Skin epidermis (tissue), 12 donors: ENCODE measurements at regions not wholly inside any gene's neighbourhood (a gene's known extent, or its start where the extent isn't known, plus 50 kb on each side); places are given as distances from the start of the nearest gene placed in this dataset.
"Not testable (repeated sequence)": the region's sequence is repeated elsewhere in the genome, so short reads cannot be mapped to it uniquely, and the experiment has no call there.

Source experiments
- H3K27ac ChIP-seq, 21 experiments: fragments of 200-600 bp; sonication (generic) in 11 of 21; one replicate each; pipeline ENCODE4 v1.5.0; 2020; ENCODE audit warnings: mild to moderate bottlenecking in 3 of 21, inconsistent platforms in 2 of 21, moderate library complexity in 2 of 21
- H3K4me3 ChIP-seq, 7 experiments: fragments of 200-600 bp; sonication (generic) in 2 of 7; one replicate each; pipeline ENCODE4 v1.5.0; 2020; ENCODE audit warnings: inconsistent platforms in 2 of 7, mild to moderate bottlenecking in 2 of 7, moderate library complexity in 1 of 7

DNA sequence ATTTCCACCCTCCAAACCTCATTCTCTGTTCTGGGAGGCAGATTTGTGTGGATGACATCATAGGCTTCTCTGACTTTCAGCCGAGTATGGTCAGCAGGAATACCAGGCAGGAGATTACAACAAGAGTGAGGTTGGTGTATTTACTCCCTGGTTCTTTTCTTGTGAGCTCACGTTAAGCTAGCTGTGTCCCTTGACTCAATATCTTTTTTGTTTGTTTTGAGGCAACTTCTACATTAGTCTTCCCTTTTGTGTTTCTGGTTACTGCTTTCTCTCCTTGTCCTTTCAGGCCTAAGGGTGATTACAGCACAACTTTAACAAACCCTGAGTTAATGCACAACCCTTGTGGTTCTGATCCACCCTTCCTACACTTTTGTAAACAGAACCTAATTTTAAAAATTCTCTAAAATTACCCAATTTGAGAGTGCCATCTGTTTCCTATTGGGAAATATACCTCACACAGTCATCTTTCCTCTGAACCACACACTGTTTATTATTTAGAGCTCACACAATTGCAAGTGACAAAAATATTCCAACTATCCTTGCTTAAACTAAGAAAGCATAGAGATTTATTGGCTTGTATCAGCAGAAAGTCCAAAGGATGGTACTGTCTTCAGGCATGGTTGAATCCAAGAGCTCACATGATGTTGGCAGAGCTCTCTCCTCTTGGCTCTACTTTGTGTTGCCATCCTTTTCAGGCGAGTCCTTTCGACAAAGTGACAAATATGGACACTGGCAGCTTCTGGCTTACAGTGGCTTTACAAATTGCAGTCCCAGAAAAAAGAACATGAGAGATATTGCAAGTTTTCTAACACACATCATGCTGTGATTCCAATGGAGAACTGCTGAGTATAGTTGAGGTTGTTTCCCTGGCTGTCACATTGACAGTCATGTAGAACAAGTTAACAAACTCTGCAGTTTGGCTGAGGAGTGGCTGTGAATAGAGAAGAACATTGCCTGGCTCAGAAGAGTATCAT, 150.5 kb upstream of the DDIT4L start:
- Histone ChIP-seq H3K27ac (no peak overlapping the region), H3K4me3 (no peak overlapping the region)

DNA sequence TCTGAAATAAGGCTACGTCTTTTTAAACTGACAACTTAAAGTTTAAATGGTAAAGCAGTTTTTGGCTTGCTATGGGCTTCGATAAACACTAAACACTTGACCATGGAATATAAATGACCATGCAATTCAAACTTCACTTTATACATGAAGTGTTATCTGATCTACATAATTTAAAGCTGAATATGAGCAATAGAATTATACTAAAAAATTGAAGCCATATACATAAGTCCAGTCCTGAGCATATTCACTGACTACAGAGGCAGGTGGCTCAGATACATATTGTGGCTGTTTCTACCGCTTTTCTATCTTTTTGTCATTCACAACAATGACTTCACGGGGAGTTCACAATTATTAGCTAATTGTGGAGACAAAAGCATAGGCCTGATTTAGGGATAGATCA, 149.6 kb upstream of the DDIT4L start:
- H3K27ac ChIP-seq = no peak overlapping the region
- H3K4me3 ChIP-seq = no peak overlapping the region

DNA sequence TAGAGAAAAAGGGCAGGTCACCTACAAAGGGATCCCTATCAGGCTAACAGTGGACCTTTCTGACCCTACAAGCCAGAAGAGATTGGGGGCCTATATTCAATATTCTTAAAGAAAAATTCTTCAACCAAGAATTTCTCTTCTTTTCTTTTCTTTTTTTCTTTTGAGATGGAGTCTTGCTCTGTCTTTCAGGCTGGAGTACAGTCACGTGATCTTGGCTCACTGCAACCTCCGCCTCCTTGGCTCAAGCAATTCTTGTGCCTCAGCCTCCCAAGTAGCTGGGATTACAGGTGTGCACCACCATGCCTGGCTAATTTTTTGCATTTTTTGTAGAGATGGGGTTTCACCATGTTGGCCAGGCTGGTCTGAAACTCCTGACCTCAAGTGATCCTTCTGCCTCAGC, 143.2 kb upstream of the DDIT4L start:
- H3K27ac ChIP-seq, H3K4me3 ChIP-seq: not testable (repeated sequence)

DNA sequence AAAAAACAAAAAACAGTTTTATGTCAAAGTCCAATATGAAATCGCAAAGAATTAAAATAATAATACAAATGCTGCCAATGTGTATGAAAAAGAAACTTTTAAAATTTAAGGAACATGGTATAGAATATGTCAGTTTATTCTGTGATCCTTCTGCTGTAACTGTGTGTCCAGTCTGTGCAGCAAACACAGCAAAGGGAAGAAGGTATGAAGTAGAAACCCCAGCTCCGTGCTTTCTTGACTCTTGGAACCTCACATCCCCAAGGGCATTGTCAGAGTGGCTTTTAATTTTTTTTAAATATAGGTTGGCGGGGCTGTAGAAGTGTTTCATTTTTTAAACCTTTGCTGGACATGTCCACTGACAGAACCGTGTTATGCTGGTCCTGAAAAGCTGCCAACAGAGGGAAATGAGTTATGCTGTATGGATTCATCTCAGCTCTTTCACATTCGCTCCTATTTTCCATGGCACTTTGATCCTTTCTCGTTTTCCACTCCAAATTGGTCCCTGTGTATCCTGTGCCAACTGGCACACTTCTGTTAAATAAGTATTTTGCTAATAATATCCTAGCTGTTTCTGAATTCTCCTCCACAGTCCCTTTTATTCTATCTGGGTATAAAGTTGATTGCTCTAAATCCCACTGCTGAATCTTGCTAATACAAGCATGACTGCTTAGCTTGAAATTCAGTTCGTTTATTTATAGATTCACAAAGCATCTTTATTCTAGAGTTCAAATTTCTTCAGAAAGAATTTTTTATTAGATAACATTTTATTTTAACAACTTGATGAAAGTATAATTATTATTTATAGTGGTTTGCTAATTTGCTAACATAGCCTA, 127.0 kb upstream of the DDIT4L start:
- Histone ChIP-seq H3K4me3 (no peak overlapping the region), H3K27ac (peak overlapping the region in 1 of 21 experiments; percentile 46)

DNA sequence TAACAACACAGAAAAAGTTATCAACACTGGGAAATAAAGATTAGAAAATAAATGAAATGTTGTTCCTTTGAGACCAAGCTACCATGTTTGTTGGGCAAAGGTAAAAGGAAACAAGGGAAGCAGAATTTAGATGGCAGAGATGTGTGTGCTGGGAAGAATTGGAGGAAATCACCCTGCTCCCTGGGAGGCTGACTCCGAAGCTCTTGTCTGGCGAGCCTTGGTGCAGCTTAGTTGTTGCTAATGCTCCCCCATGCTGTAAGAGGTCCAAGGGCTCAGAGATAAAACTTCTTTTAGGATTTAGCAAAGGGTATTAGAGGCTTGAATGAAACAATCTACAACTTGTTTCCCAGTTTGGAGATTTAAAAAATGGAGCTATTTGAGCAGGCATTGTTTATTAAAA, 123.8 kb upstream of the DDIT4L start:
- H3K4me3 ChIP-seq = no peak overlapping the region
- no peak overlapping the region for H3K27ac ChIP-seq

DNA sequence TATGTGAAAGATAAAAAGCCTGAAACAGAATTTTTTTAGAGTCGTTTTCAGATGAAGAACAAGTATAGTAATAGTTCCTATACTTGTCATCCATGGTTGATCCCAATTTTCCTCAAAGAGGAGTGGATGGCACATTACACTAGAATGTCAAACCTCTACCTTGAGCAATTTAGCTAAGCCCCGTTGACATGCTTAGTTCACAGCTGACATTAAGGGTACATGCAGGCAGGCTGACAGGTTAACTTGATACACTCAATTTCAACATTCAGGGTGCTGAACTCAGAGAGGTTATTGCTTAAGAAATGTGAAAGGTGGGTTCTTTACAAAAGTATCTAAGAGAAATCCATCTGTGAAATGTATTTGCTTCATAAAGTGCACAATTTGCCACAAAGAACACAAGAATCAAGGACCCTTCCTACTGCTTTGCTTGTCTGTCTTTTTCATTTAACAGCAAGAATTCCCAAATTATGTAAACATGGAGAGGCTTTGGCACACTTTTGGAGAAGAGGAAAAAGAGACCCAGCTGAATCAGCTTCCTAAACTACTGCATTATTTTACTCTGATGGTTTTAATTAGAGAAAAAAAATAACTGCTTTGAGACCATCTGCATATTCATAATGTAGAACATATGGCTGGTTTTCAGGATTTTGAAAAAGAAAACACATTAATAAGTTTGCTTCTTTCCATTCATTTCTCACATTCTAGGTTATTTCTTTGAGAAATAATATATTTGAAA, 122.5 kb upstream of the DDIT4L start:
- Histone ChIP-seq H3K27ac (no peak overlapping the region), H3K4me3 (no peak overlapping the region)

DNA sequence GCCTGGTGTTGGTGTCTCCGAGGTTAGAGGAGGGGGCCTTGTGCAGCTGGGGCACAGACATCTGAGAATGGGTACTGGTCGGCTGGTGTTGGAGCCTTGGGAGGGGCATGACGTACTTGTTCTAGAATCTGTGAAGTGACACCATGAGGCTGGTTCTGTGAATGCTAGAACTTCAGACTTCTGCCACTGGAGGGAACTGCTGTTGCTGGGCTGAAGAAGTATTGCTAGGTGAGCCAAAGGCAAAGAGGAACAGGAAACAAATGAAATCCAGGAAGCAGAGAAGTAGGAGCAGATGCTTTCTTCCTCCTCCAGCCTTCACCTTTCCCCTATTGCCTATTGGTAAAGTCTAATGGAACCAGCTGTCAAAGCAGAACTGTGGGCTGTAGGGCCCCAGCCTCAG, 120.9 kb upstream of the DDIT4L start:
- Histone ChIP-seq H3K4me3 (no peak overlapping the region), H3K27ac (no peak overlapping the region)

DNA sequence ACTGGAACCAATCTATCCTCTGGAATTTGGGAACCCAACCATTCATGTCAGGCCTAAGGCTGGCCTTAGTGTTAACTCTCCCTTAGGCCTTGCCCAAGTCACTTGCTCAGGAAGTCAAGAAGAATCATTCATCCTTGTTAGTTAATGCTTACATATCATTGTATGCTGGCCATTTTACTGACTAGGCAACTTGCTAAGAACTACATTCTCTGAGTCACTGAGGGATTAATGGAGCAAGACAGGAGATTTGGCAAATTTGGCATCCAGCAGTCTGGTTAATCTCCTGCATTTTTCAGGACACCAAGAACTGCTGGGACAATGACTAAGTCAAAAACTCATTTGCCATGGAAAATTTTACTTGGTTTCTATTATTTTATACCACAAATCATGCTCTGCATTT, 115.8 kb upstream of the DDIT4L start:
- no peak overlapping the region for H3K4me3 ChIP-seq
- no peak overlapping the region for H3K27ac ChIP-seq

DNA sequence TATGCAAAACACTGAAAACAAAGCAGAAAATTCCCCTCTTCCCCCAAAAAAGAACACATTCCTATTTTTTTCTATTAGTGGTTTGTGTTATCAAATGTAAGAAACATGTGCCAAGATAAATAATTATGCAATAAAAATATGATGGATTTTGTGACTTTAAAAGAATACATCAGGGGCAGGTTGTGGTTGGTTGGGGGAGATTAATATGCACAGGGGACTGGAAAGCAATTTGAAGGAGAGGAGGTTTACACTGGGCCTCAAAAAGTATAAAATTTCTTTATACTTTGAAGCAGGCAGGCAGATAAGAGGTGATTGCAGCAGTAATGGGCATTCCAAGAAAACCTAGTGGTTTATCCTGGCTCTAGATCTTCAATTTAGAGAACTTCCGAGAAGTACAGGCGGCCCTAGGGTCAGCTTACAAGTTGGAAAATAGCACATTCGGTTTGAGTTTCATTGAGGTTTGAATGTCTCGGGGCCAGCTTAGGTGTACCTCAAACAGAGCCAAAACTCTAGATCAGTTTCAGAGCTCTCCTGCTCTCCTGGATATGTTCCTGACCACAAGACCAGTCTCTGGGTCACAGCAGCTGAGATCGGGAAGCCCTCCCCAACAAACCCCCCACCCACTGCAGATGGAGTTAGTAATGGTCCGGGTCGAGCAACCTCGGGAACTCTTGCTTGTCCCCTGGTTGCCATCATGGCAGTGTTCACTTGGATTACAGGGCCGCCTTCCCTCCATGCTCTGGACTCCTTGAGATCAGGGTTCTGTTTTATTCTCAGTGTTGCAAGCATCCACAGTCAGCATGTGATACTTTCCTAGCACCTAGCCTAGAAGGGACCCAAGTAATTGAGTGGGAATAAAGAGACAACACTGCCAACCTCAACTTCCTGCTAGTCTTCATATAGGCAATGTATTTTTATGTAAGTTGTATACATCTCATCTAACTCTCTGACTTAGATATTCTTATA, 112.1 kb upstream of the DDIT4L start:
- H3K4me3 ChIP-seq = no peak overlapping the region
- no peak overlapping the region for H3K27ac ChIP-seq

DNA sequence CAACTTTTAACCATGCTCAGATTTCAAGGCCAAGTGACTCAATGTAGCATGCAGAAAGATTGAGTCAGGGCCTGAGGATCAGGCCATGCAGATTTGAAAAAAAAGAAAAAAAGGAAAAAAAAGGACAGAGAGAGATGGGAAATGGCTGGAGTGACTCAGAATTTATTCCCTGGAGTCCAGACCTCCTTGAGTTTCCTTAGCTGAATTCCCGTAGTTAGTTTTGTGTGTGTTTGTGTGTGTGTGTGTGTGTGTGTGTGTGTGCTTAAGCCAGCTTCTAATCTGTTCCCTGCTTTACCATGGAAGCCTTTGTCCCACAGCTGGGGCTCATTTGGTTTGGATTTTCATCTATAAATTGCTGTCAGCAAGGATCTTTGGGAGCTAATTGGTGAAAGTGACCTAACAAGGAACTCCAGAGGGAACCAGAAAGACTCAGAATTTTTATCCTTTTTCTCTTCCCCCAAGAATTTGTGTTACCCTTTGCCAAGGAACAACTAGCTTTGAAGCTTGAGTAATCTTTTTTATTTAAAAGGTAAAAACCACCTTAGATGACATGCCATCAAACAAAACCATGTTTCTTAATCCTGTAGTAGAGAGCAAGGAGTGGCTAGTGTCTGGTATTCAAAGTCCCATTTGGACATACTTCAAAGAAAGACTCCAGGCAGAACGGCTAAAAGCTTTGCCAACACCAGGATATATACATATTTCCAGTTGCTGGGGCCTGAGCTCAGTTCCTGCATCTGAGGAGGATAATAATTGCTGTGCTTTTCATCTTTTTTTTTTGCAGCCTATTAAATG, 109.0 kb upstream of the DDIT4L start:
- no peak overlapping the region for H3K4me3 ChIP-seq
- peak overlapping the region in 6 of 21 experiments; percentile 11 to 77 (median 37) for H3K27ac ChIP-seq

DNA sequence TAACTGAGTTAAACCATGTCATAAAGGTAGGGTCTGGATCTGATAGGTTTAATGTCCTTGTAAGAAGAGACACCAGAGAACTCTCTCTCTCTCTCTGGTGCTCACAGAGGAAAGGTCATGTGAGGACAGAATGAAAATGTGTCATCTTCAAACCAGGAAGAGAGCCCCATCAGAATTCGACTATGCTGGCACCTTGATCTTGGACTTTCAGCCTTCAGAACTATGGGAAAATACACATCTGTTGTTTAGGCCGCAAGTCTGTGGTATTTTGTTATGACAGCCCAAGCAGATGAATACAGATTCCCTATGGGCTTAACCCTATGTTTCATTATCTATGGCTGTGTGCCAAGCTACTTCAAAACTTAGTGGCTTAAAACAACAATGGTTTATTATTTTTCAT, 105.5 kb upstream of the DDIT4L start:
- H3K4me3 ChIP-seq = no peak overlapping the region
- peak overlapping the region in 1 of 21 experiments; percentile 53 for H3K27ac ChIP-seq

DNA sequence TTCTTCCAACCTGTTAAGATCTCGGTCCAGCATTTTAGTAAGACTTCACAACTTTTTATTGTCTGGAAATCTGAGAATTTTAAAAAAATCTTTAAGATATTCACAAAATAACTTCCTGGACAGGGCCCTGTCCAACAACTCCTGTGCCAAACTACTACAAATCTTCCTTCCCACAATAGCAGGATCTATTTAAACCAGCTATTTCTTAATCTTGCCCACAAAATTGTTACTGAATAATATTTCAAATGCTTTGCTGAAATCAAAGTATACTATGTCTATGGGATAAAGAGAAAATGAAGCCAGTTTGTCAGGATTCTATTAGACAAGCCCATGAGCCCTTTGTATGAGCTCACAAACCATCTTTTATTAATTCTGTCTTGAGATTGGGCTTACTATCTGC, 104.1 kb upstream of the DDIT4L start:
- Histone ChIP-seq H3K27ac (peak overlapping the region in 1 of 21 experiments; percentile 22), H3K4me3 (no peak overlapping the region)

DNA sequence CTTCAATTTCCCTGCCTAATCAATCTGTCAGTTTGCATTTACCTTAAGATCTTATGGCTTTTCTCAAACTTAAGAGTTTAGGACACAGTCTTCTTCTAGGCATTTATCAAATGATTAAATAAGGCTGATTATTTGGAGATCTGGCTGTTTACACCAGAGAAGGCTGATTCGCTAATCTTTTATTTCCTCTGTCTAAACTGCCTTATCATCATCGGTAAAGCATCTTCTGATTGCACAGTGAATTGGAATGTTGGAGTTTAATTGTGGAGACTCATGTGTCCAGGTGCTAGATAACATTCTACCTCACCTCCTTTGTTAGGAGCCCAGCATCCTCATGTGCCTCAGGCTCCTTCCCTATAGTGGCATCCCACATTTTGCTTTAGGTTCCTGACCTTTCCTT, 100.3 kb upstream of the DDIT4L start:
- Histone ChIP-seq H3K4me3 (no peak overlapping the region), H3K27ac (no peak overlapping the region)

DNA sequence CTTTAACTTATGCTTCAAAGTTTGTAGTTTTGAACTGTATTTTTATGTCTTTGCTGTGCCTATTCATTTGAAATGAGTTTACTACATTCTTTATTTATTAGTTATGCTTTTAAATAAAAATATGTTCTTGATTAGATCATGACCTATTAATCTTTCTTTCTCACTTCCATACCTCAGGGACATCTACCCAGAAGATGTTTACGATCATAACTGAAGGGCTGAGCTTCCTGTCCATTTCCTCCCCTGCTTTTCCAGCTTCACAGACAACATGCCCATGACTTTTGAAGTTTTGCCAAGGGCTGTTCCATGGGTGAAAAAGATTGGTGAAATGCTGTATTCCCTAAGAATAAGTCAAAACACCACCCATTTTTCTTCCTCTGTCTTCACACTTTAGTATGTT, 99.7 kb upstream of the DDIT4L start:
- Histone ChIP-seq H3K4me3 (no peak overlapping the region), H3K27ac (peak overlapping the region in 1 of 21 experiments; percentile 36)

DNA sequence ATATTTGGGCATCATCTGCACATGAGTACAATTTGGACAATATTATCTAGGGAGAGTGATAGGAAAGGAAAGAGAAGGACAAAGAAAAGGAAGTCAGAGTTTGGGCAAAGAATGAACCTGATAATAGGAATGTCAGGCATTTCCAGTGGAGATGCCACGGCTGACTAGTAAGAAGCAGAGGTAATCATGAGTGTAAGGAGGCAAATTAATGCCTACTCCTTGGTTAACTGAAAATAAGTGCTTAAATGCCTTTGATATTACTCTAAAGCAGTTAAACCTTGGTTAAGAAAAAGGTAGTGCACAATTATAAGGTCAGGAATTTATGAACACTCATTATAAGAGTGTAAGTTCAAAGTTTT, 99.2 kb upstream of the DDIT4L start:
- no peak overlapping the region for H3K4me3 ChIP-seq
- peak overlapping the region in 1 of 21 experiments; percentile 36 for H3K27ac ChIP-seq

DNA sequence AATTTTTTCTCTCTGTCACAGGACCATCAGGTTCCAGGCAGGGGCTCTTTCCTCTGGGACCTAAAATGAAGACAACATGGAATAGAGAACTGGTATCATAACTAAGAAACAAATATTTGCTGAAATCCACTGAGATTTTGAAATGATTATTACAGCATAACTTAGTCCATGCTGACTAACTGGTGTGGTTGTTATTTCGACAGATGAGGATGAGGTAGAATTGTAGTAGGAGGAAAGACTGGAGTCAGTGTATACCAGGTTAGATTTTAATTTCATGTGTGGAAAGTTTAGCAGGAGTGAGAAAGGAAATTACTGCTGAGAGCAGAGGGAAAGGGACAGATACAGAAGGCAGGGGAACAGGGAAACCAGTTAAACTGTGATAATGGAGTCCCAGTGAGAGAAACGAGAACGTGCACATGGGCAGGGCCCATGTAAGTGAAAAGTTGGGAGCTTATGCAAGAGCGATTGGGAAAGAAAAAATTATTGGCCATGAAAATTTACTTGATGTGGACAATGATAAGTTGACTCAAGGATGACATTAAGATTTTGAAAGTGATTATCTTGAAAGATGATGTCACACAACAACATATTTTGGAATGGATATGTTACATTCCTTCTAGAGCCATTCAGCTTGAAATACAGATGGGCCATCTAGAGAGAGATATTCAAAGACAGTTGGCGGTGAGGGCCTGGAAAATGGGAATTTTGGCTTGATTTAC, 98.7 kb upstream of the DDIT4L start:
- Histone ChIP-seq H3K4me3 (no peak overlapping the region), H3K27ac (peak overlapping the region in 1 of 21 experiments; percentile 36)

DNA sequence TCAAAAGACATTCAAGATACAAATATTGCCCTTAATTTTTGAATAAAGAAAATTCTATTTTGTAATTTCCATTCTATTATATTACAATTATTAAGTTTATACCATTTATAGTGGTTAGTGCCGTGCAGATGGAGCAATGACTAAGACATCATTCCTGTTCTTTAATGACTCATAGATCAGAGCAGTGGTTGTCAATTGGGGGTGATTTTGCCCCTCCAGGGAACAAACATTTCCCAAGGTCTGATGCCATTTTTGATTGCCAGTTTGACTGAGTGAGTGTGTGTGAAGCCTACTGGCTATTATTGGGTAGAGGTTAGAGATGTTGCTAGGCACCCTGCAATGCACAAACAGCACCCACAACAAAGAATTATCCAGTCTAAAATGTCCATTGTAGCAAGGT, 97.9 kb upstream of the DDIT4L start:
- H3K4me3 ChIP-seq = no peak overlapping the region
- H3K27ac ChIP-seq = no peak overlapping the region

DNA sequence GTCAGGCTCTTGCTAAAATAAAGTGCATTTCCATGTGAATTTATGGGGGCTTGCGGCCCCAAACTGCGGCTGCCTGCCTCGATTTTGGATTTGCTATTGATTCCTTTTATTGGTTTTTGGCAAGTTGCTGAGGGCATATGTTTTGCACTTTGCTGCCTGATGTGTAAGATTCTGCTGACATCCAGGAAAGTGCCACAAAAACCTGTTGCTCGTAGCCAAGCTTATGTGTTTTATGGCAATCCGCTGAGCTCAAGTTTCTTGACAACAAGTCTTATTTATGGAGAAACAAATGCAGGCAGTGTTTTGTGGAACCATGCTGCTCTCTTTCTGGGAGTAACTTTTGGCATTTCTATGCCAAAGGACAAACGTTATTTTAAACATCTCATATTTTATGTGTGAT, 97.3 kb upstream of the DDIT4L start:
- H3K4me3 ChIP-seq = no peak overlapping the region
- H3K27ac ChIP-seq = no peak overlapping the region
